Prostate gland (tissue), 2 donors: ENCODE measurements at regions not wholly inside any gene's neighbourhood (a gene's known extent, or its start where the extent isn't known, plus 50 kb on each side); places are given as distances from the start of the nearest gene placed in this dataset.

Experiments used
- POLR2A ChIP-seq: fragments of 450-650 bp; IDR thresholded peaks from one replicate; pipeline ENCODE4 v1.6.1; 2016; ENCODE audit warnings: antibody characterized with exemption, mild to moderate bottlenecking
- POLR2AphosphoS5 ChIP-seq: sonication (generic); formaldehyde crosslinking; IDR thresholded peaks from one replicate; pipeline ENCODE4 v1.6.1; 2017; ENCODE audit warnings: antibody characterized with exemption
- TF ChIP-seq, protein P1 (sequence below), 4 experiments: fragments of 200-600 bp in 2 of 4; fragments of 450-650 bp in 2 of 4; sonication (generic) in 2 of 4; IDR thresholded peaks; 1 replicate in 3 of 4; 2 replicates in 1 of 4; pipeline ENCODE4 v1.5.1; 2016 to 2019; ENCODE audit warnings: antibody characterized with exemption in 4 of 4, mild to moderate bottlenecking in 2 of 4, moderate library complexity in 2 of 4

- TF ChIP-seq, protein P1, sequence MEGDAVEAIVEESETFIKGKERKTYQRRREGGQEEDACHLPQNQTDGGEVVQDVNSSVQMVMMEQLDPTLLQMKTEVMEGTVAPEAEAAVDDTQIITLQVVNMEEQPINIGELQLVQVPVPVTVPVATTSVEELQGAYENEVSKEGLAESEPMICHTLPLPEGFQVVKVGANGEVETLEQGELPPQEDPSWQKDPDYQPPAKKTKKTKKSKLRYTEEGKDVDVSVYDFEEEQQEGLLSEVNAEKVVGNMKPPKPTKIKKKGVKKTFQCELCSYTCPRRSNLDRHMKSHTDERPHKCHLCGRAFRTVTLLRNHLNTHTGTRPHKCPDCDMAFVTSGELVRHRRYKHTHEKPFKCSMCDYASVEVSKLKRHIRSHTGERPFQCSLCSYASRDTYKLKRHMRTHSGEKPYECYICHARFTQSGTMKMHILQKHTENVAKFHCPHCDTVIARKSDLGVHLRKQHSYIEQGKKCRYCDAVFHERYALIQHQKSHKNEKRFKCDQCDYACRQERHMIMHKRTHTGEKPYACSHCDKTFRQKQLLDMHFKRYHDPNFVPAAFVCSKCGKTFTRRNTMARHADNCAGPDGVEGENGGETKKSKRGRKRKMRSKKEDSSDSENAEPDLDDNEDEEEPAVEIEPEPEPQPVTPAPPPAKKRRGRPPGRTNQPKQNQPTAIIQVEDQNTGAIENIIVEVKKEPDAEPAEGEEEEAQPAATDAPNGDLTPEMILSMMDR (IDR thresholded peaks at IDR 0.05), result no peak
- TF ChIP-seq POLR2AphosphoS5 (no peak), POLR2A (no peak)
These were observed 262.5 kb downstream of the CGGBP1 start for GRCh38 chr3:87796137-87796842.
